ENCODE measurements at regions not wholly inside any gene's neighbourhood (a gene's known extent, or its start where the extent isn't known, plus 50 kb on each side); places are given as distances from the start of the nearest gene placed in this dataset.

DNA sequence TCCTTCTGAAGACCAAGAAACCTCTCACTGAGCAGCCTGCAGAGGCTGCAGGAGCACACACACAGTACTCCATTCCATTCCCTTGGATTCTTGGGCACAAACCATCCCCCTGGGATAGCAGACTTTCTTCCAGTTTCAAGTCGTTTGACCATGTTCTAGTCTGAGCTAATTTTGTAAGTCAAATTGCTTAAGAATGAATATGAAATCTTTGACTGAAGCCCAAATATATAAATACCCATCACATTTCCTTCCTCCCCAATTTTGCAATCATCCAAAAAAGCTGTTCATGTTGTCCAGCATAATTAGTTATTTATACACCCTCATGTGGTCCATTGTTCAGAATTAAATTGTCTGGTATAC, 231.2 kb upstream of the TPRG1 start:
- H3K9me3 ChIP-seq, result no peaks in the 10 kb centered on the region
- no peak for DNase-seq (ENCODE audit: extremely low spot score in 2 of 2)
- H3K27me3 ChIP-seq, result no peaks in the 10 kb centered on the region
- H3K36me3 ChIP-seq, result no peaks in the 10 kb centered on the region
- H3K4me1 ChIP-seq, result peaks cover 25% of the 10 kb centered on the region
- TF ChIP-seq, protein P1, sequence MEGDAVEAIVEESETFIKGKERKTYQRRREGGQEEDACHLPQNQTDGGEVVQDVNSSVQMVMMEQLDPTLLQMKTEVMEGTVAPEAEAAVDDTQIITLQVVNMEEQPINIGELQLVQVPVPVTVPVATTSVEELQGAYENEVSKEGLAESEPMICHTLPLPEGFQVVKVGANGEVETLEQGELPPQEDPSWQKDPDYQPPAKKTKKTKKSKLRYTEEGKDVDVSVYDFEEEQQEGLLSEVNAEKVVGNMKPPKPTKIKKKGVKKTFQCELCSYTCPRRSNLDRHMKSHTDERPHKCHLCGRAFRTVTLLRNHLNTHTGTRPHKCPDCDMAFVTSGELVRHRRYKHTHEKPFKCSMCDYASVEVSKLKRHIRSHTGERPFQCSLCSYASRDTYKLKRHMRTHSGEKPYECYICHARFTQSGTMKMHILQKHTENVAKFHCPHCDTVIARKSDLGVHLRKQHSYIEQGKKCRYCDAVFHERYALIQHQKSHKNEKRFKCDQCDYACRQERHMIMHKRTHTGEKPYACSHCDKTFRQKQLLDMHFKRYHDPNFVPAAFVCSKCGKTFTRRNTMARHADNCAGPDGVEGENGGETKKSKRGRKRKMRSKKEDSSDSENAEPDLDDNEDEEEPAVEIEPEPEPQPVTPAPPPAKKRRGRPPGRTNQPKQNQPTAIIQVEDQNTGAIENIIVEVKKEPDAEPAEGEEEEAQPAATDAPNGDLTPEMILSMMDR (IDR thresholded peaks at IDR 0.05), result no peak
- TF ChIP-seq POLR2AphosphoS5 (IDR thresholded peaks at IDR 0.05; ENCODE audit: insufficient read depth in 1 of 2, low read depth in 1 of 2) (peak in 1 of 2 donors; percentile 50), POLR2A (IDR thresholded peaks at IDR 0.05) (no peak)
- intact Hi-C loops (cut with DNase I), result loop anchor here (10.0 kb wide), 2 partner anchors 646 to 676 kb away; no protein-coding TSS in a partner anchor
- peak overlapping the region; percentile 10 for H3K27ac ChIP-seq
- no peak overlapping the region for H3K4me3 ChIP-seq

GRCh38 chr3:188941103-188941502, 230.7 kb upstream of the TPRG1 start:
- H3K4me1 ChIP-seq, result peaks cover 31% of the 10 kb centered on the region
- no peak for DNase-seq (ENCODE audit: extremely low spot score in 2 of 2)
- TF ChIP-seq POLR2A (IDR thresholded peaks at IDR 0.05), result no peak
- no peak for TF ChIP-seq POLR2AphosphoS5 (IDR thresholded peaks at IDR 0.05; ENCODE audit: insufficient read depth in 1 of 2, low read depth in 1 of 2)
- TF ChIP-seq, protein P1 (IDR thresholded peaks at IDR 0.05), result no peak
- H3K4me3 ChIP-seq, result no peak overlapping the region
- intact Hi-C loops (cut with DNase I), result loop anchor here (10.0 kb wide), 2 partner anchors 646 to 676 kb away; no protein-coding TSS in a partner anchor
- H3K27ac ChIP-seq, result peak overlapping the region; percentile 10
- no peaks in the 10 kb centered on the region for H3K9me3 ChIP-seq
- H3K36me3 ChIP-seq, result no peaks in the 10 kb centered on the region
- H3K27me3 ChIP-seq, result no peaks in the 10 kb centered on the region

- H3K27me3 ChIP-seq, result no peaks in the 10 kb centered on the region
- peaks cover 41% of the 10 kb centered on the region for H3K4me1 ChIP-seq
- intact Hi-C loops (cut with DNase I), result loop anchor here (10.0 kb wide), 2 partner anchors 647 to 677 kb away; no protein-coding TSS in a partner anchor
These were observed 229.6 kb upstream of the TPRG1 start for GRCh38 chr3:188942191-188942590.

DNA sequence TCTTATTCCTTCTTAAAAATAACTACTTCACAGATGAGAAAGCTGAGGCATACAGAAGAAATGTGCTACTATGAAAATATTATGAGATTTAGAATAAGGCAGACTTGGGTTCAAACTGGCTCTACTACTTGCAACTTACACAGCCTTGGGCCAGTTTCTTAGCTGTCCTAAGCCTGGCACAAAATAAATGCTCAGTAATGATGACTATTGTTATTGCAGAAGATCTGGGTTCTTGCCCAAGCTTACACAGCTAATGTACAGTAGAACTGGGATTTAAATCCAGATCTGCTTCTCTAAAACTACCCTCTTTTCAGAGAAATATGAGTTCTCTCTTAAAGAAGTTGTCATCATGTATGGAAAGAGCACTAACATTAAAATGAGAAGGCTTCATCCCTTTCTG, 228.2 kb upstream of the TPRG1 start:
- Histone ChIP-seq H3K27ac (peak overlapping the region; percentile 50), H3K9me3 (no peaks in the 10 kb centered on the region), H3K4me1 (peaks cover 54% of the 10 kb centered on the region), H3K27me3 (no peaks in the 10 kb centered on the region), H3K4me3 (no peak overlapping the region), H3K36me3 (no peaks in the 10 kb centered on the region)
- DNase-seq (ENCODE audit: extremely low spot score in 2 of 2), result no peak
- TF ChIP-seq, protein P1 (IDR thresholded peaks at IDR 0.05), result no peak
- TF ChIP-seq POLR2AphosphoS5 (IDR thresholded peaks at IDR 0.05; ENCODE audit: insufficient read depth in 1 of 2, low read depth in 1 of 2), result peak in 1 of 2 donors; percentile 24
- intact Hi-C loops (cut with DNase I), result loop anchor here (10.0 kb wide), 2 partner anchors 649 to 679 kb away; no protein-coding TSS in a partner anchor

More at GRCh38 chr3:188942191-188942590, 229.6 kb upstream of the TPRG1 start:
- H3K36me3 ChIP-seq, result no peaks in the 10 kb centered on the region
- H3K27ac ChIP-seq, result no peak overlapping the region
- TF ChIP-seq POLR2A (IDR thresholded peaks at IDR 0.05), result no peak
- no peak for TF ChIP-seq POLR2AphosphoS5 (IDR thresholded peaks at IDR 0.05; ENCODE audit: insufficient read depth in 1 of 2, low read depth in 1 of 2)
- TF ChIP-seq, protein P1 (IDR thresholded peaks at IDR 0.05), result no peak
- H3K4me3 ChIP-seq, result no peak overlapping the region
- no peak for DNase-seq (ENCODE audit: extremely low spot score in 2 of 2)
- no peaks in the 10 kb centered on the region for H3K9me3 ChIP-seq

GRCh38 chr3:188944108-188944507, 227.7 kb upstream of the TPRG1 start:
- no peaks in the 10 kb centered on the region for H3K9me3 ChIP-seq
- TF ChIP-seq, protein P1 (IDR thresholded peaks at IDR 0.05), result no peak
- TF ChIP-seq POLR2A (IDR thresholded peaks at IDR 0.05), result no peak
- no peak for TF ChIP-seq POLR2AphosphoS5 (IDR thresholded peaks at IDR 0.05; ENCODE audit: insufficient read depth in 1 of 2, low read depth in 1 of 2)
- no peaks in the 10 kb centered on the region for H3K36me3 ChIP-seq
- intact Hi-C loops (cut with DNase I), result loop anchor here (10.0 kb wide), 2 partner anchors 649 to 679 kb away; no protein-coding TSS in a partner anchor
- no peak overlapping the region for H3K4me3 ChIP-seq
- no peak for DNase-seq (ENCODE audit: extremely low spot score in 2 of 2)
- no peaks in the 10 kb centered on the region for H3K27me3 ChIP-seq
- H3K4me1 ChIP-seq, result peaks cover 59% of the 10 kb centered on the region
- H3K27ac ChIP-seq, result peak overlapping the region; percentile 50

Measured in vagina (tissue), 2 donors.